ENCODE measurements at regions not wholly inside any gene's neighbourhood (a gene's known extent, or its start where the extent isn't known, plus 50 kb on each side); places are given as distances from the start of the nearest gene placed in this dataset.

GRCh38 chr2:172204762-172205161 lies 102.1 kb upstream of the DLX2 start:
- no peak for DNase-seq

DNA sequence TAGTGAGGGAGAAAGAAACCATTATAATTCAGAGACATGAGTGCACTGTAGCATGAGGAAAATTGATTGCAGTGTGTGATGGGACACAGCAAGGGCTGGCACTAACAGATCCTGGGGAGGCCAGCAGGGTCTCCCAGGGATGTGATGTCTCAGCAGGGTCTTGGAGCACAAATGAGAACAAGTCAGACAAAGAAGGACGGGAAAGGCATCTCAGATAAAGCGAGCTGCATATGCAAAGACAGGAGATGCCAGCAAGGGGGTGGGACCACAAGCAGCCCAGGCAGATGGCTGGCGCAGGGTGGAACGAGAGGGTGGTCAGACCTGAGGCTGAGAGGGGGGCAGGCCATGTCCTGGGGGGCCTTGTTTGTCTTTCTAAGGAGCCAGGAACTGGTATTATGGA lies 102.6 kb upstream of the DLX2 start:
- no peak for DNase-seq

GRCh38 chr2:172207911-172208310 lies 105.2 kb upstream of the DLX2 start:
- DNase-seq: no peak

- no peak for DNase-seq
Observed at GRCh38 chr2:172208791-172209325, 106.2 kb upstream of the DLX2 start.

DNA sequence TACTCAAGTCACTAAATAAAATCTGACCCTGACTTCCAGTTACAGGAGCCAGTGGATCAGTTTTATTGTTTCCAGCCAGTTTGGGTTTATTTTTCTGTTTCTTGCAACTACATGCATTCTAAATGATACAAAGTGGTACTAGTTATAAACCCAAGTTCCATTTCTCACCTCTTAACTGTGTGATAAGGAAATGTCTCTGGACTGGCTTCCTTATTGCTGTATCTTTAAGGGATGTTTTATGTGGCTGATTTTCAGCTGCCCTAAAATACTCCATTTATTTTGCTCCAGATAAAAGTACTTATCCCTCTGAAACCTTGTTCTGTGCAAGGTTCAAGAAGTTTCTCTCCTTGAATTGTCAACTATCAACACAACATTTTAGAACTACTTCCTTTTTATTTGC lies 107.9 kb upstream of the DLX2 start:
- DNase-seq: no peak

- no peak for DNase-seq
Observed at GRCh38 chr2:172211512-172211911, 108.8 kb upstream of the DLX2 start.

- no peak for DNase-seq
Observed at GRCh38 chr2:172213116-172213860, 110.6 kb upstream of the DLX2 start.

DNA sequence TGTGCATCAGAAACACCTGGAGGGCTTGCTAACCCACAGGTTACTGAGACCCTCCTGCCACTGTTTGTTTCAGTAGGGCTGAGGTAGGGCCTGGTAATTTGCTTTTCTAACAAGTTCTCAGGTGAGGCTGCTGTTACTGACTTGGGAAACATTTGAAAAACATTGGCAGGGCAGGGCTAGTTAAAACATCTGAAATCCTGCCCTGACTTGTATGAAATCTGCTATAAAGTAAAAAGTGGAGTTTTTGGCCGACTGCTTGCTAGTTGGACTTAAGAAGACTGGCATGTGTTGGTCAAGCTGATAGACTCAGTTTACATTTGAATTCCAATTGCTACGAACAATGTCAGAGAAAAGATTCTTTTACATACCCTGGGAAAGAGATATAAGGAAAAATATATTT lies 111.6 kb upstream of the DLX2 start:
- no peak for DNase-seq

GRCh38 chr2:172215172-172215935 lies 112.7 kb upstream of the DLX2 start:
- DNase-seq: no peak

- no peak for DNase-seq
Observed at GRCh38 chr2:172215936-172216335, 113.2 kb upstream of the DLX2 start.

GRCh38 chr2:172216477-172216876 lies 113.8 kb upstream of the DLX2 start:
- DNase-seq: no peak

- DNase-seq: no peak
Observed at GRCh38 chr2:172219201-172219600, 116.5 kb upstream of the DLX2 start.

DNA sequence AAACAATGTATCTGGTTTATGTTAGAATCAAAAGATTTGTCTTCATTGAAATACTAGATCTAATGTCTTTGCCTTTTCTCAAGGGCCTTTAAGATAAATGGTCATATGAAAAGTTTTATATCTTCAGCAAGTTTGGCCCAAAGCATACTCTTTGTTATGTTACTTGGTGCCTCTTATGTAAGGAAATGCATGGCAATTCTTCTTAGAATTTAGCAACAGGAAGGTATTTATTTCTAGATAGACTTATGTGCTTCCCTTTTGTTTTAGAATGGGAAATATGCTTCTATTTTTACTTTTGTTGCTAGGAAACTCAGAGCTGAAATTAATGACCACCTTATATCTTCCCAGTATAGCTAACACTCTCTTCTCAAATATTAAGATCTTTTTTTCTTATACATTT lies 117.4 kb upstream of the DLX2 start:
- no peak for DNase-seq

DNA sequence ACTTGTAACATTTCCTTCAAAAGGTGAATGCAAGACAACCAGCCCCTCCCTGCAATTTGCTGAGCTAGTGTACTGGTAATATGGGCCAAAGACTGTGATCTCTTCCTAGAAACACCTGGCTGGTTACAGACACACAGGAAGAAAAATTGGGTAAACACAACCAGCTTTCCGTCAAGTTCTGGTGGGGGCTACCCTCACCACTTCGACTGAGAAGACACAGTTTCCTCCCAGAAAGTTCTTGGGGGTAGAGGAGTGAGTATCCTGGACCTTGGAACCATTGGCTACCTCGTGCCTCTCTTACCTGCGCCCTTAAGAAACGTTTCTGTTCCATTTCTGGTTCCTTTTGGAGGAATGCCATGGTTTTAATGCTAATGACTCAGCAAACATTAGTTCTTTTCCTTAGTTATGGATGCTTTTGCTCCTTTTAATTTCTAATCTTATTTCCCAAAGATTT lies 120.9 kb upstream of the DLX2 start:
- no peak for DNase-seq

DNA sequence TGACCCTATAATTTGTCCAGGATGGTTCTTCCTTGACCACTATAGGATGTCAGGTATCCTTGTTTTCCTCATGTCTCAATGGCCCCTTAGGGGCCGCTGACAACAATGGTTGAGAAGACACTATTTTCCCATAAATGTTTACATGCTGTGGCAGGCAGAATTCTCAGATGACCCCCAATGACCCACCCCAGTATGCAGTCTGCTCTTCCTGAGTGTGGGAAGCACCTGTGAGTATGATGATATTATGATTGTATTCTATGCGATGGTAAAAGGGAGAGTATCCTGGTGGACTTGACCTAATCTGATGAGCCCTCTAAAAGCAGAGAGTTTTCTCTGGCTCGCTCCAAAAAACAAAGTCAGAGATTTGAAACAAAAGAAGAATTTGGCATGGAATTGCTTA lies 123.1 kb upstream of the DLX2 start:
- no peak for DNase-seq

DNA sequence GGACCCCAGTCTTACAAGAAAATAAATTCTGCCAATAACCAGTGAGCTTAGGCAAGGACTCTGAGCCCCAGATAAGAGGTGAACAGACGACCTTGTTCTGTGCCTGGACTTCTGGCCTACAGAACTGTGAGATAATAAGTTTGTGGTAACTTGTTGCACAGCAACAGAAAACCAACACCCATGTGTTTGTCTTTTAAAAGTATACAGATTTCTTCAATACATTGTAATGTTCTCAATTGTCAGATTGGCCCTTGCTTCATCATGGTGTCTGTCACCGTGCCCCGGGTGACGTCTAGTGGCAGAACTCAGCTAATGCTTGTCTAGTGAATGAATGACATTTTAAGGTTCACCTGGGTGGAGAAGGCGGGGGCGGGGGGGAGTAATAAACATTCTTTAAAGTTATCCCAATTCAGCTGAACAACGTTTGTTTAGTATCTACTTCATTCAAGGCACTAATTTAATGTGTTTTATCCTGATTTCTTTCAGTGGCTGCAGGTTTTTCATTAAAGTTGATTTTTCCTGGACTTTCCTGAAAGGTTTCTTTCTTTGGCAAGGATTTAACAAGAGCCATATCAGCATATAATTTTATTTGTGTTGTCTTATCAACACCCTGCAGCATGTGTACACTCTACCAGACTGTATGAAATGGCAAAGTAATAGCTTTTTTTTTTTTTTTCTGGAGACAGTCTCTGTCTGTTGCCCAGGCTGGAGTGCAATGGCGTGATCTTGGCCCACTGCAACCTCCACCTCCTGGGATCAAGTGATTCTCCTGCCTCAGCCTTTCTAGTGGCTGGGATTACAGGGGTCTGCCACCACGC lies 123.8 kb upstream of the DLX2 start:
- no peak for DNase-seq

- DNase-seq: no peak
Observed at GRCh38 chr2:172227719-172228118, 125.0 kb upstream of the DLX2 start.

- no peak for DNase-seq
Observed at GRCh38 chr2:172228177-172228808, 125.6 kb upstream of the DLX2 start.

DNA sequence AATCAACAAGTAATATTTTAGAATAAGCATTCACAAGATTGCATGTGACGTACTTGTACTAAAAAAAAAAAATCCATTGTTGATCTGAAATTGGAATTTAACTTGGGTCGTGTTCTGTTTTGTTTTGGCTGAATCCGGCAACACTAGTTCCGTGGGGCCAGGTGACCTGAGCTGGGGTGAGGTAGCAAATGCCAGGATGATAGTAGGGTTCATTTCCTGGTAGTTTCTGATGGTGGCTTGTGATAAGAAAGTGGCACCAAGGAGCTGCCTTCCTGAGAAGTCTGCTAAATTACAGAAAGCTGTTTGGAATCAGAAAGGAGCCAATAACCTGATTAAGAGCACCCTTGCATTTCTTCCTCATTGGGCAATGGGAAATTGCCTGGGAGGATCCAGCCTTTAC lies 126.4 kb upstream of the DLX2 start:
- DNase-seq: no peak

- no peak for DNase-seq
Observed at GRCh38 chr2:172230332-172230888, 127.7 kb upstream of the DLX2 start.

GRCh38 chr2:172230889-172231401 lies 128.2 kb upstream of the DLX2 start:
- no peak for DNase-seq

DNA sequence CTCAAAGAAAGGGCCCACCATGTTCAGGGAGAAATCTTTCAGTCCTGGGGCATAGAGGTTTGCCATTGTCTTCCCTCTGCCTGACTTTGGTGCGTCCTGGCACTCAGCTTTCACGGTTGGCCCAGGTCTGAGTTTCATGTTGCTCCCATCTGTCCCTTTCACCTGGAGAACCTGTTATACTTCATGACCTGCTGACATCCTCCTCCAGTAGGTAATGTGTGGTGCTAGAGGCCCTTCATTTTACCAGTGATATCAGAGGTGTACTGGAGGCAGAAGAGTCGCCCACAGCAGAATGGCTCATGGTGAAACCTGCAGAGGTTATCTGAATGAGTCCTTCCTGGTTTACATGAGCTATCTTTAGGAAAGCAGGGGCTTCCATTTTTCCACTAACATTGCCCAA lies 128.8 kb upstream of the DLX2 start:
- no peak for DNase-seq
